Endothelial cell of umbilical vein (primary cell): ENCODE measurements at regions not wholly inside any gene's neighbourhood (a gene's known extent, or its start where the extent isn't known, plus 50 kb on each side); places are given as distances from the start of the nearest gene placed in this dataset.

Source experiments
- BruUV-seq: library from RNA; stranded (reverse); fragments of 400-500 nt; replicated peaks from 2 replicates; lab custom pipeline; 2021; lab: Mats Ljungman, UMichigan
- CTCF ChIA-PET: fragments of 300-600, 350-600 bp; sonication (Branson Sonifier 250); formaldehyde crosslinking; loops from one replicate; lab custom pipeline; 2021; ENCODE audit warnings: antibody characterized with exemption, inconsistent platforms; lab: Charles Lee
- POLR2A ChIA-PET: fragments of 300-600, 350-600 bp; sonication (Branson Sonifier 250); formaldehyde crosslinking; loops from one replicate; lab custom pipeline; 2021; ENCODE audit warnings: antibody characterized with exemption, inconsistent platforms; lab: Charles Lee
- DNase-seq: peaks from one replicate; pipeline ENCODE4 v3.0.0-alpha.2; 2011; ENCODE audit warnings: low read depth, low spot score
- FAIRE-seq: peaks from 2 replicates; lab custom pipeline; 2011; peaks lifted over from hg19 to GRCh38; lab: Jason Lieb, UNC
- H2AFZ ChIP-seq: 2 replicates; pipeline ENCODE4 v1.6.0; 2012; ENCODE audit warnings: low read depth, low read length, control low read depth, inconsistent platforms
- H3K27ac ChIP-seq: 2 replicates; pipeline ENCODE4 v1.5.1; 2011; ENCODE audit warnings: low read depth, mild to moderate bottlenecking, control low read depth, low read length, moderate library complexity; ENCODE audit not compliant: insufficient read depth
- H3K27me3 ChIP-seq, 2 experiments: 2 replicates each; pipeline versions ENCODE4 v1.6.0 to v1.6.1; 2011; ENCODE audit warnings: low read length in 2 of 2, mixed read lengths in 1 of 2; ENCODE audit not compliant: control insufficient read depth in 2 of 2, insufficient read depth in 2 of 2
- H3K36me3 ChIP-seq, 2 experiments: 2 replicates in 1 of 2; 3 replicates in 1 of 2; pipeline ENCODE4 v1.5.1; 2011; ENCODE audit warnings: low read length in 2 of 2, mild to moderate bottlenecking in 1 of 2, moderate library complexity in 1 of 2; ENCODE audit not compliant: control insufficient read depth in 2 of 2, insufficient read depth in 2 of 2; ENCODE audit errors: extremely low read depth in 1 of 2
- H3K4me1 ChIP-seq: 3 replicates; pipeline ENCODE4 v1.5.1; 2011; ENCODE audit warnings: mild to moderate bottlenecking, low read length; ENCODE audit not compliant: control insufficient read depth, insufficient read depth; ENCODE audit errors: extremely low read depth
- H3K4me2 ChIP-seq: 2 replicates; pipeline ENCODE4 v1.6.1; 2011; ENCODE audit warnings: low read length, control low read depth, mixed read lengths; ENCODE audit not compliant: insufficient read depth
- H3K4me3 ChIP-seq, 3 experiments: fragments of 200-600 bp in 1 of 3; sonication (generic), shearing (Covaris generic) in 1 of 3; replicated peaks in 1 of 3; 2 replicates each; pipeline ENCODE4 v1.5.1; 2011 to 2016; ENCODE audit warnings: control low read depth in 3 of 3, low read length in 3 of 3, mild to moderate bottlenecking in 2 of 3, inconsistent platforms in 1 of 3, low read depth in 1 of 3, moderate library complexity in 1 of 3; ENCODE audit not compliant: insufficient read depth in 1 of 3
- H3K79me2 ChIP-seq: 2 replicates; pipeline ENCODE4 v1.6.0; 2012; ENCODE audit warnings: low read length, inconsistent platforms; ENCODE audit not compliant: control insufficient read depth, insufficient read depth
- H3K9ac ChIP-seq: replicated peaks from 2 replicates; pipeline ENCODE3; 2011; ENCODE audit warnings: low read length, control low read depth; ENCODE audit not compliant: insufficient read depth; ENCODE audit errors: extremely low read depth
- H3K9me1 ChIP-seq: replicated peaks from 3 replicates; pipeline ENCODE4 v1.6.0; 2011; ENCODE audit warnings: mild to moderate bottlenecking, low read length; ENCODE audit not compliant: control insufficient read depth, insufficient read depth; ENCODE audit errors: extremely low read depth
- H3K9me3 ChIP-seq: replicated peaks from 2 replicates; pipeline ENCODE4 v1.5.1; 2012; ENCODE audit warnings: low read length, inconsistent platforms; ENCODE audit not compliant: control insufficient read depth, insufficient read depth
- H4K20me1 ChIP-seq: replicated peaks from 2 replicates; pipeline ENCODE3; 2011; ENCODE audit warnings: mild to moderate bottlenecking, low read length; ENCODE audit not compliant: control insufficient read depth, insufficient read depth; ENCODE audit errors: extremely low read depth
- CTCF ChIP-seq, 2 donors: IDR thresholded peaks; 1 replicate in 1 of 2; 2 replicates in 1 of 2; pipeline ENCODE4 v1.5.1; 2011; ENCODE audit warnings: low read length in 2 of 2, mild to moderate bottlenecking in 2 of 2, moderate library complexity in 2 of 2, control low read depth in 1 of 2, inconsistent platforms in 1 of 2, low read depth in 1 of 2; ENCODE audit not compliant: insufficient read depth in 1 of 2; ENCODE audit errors: extremely low read depth in 1 of 2
- EZH2 ChIP-seq: IDR thresholded peaks from 2 replicates; pipeline ENCODE4 v1.6.1; 2012; ENCODE audit warnings: borderline replicate concordance, low read depth, mild to moderate bottlenecking, moderate library complexity, low read length, inconsistent platforms; ENCODE audit not compliant: severe bottlenecking
- FOS ChIP-seq: IDR thresholded peaks from 2 replicates; pipeline ENCODE4 v1.6.1; 2011; ENCODE audit warnings: mild to moderate bottlenecking, low read length, moderate library complexity, borderline replicate concordance; ENCODE audit not compliant: insufficient read depth
- GATA2 ChIP-seq: IDR thresholded peaks from 2 replicates; pipeline ENCODE4 v1.7.0; 2011; ENCODE audit warnings: low read depth, mild to moderate bottlenecking, moderate library complexity, mixed read lengths, low read length; ENCODE audit not compliant: insufficient read length, insufficient read depth
- JUN ChIP-seq: IDR thresholded peaks from 2 replicates; pipeline ENCODE4 v1.6.1; 2011; ENCODE audit warnings: borderline replicate concordance, low read depth; ENCODE audit not compliant: insufficient read length, insufficient read depth
- MYC ChIP-seq: IDR thresholded peaks from one replicate; pipeline ENCODE4 v1.6.1; 2011; ENCODE audit warnings: mild to moderate bottlenecking, low read depth, low read length
- POLR2A ChIP-seq: IDR thresholded peaks from 2 replicates; pipeline ENCODE4 v1.6.1; 2012; ENCODE audit warnings: low read depth, mild to moderate bottlenecking, control low read depth, low read length
- POLR2AphosphoS5 ChIP-seq: IDR thresholded peaks from 2 replicates; pipeline ENCODE4 v1.6.1; 2012; ENCODE audit warnings: low read depth, mild to moderate bottlenecking, control low read depth, low read length, moderate library complexity; ENCODE audit not compliant: insufficient read depth
- dilution Hi-C: fragments of 300-500 bp; cut with MboI; formaldehyde crosslinking; loops from one replicate; pipeline ENCODE4 v1.15.0; 2019; ENCODE audit warnings: low sequenced_read_pairs; ENCODE audit not compliant: extremely low pct_ligation_motif_present
- intact Hi-C: fragments of 100-400 bp; cut with micrococcal nuclease; formaldehyde crosslinking; loops from one replicate; pipeline ENCODE4 v1.10.0; 2022
- TF ChIP-seq, protein P1 (sequence below): IDR thresholded peaks from 2 replicates; pipeline ENCODE4 v1.6.1; 2011; ENCODE audit not compliant: insufficient read depth, insufficient read length

DNA sequence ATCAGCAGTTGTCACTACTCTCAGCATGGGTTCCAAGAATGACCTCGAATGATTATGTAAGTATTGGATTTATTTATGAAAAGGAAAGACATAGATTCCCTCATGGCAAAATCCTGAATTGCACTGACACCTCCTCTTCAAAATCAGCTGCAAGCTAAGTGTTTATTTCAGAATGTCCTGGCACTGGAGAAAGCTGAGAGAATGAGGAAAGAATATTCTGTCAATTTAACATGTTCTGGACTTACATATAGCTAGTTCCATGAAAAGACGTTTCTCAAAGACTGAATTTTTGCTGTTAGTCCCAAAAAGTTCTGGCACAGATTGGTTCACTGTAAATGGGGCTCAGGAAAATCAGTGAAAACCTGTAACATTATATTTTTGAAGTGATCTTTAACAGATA, 120.3 kb downstream of the NREP start:
- ChIA-PET POLR2A (no interaction called here), CTCF (interaction anchor here (1.2 to 1.5 kb wide), 2 partner anchors 17 to 86 kb away, joined by 3 read pairs; no protein-coding TSS in a partner anchor)
- H3K9me3 ChIP-seq = no peaks in the 10 kb centered on the region
- no peak overlapping the region for H3K9ac ChIP-seq
- no peak overlapping the region for H3K27ac ChIP-seq
- no peaks in the 10 kb centered on the region for H3K4me1 ChIP-seq
- no peaks in the 10 kb centered on the region for H3K27me3 ChIP-seq
- H3K4me3 ChIP-seq = no peak overlapping the region
- no peaks in the 10 kb centered on the region for H3K79me2 ChIP-seq
- intact Hi-C loops (no loop called here), dilution Hi-C loops (no loop called here)
- TF ChIP-seq EZH2 (no peak), FOS (no peak), GATA2 (no peak)
- TF ChIP-seq, protein P1, sequence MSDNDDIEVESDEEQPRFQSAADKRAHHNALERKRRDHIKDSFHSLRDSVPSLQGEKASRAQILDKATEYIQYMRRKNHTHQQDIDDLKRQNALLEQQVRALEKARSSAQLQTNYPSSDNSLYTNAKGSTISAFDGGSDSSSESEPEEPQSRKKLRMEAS = no peak
- no peak for FAIRE-seq
- no peaks in the 10 kb centered on the region for H3K9me1 ChIP-seq
- DNase-seq = no peak
- BruUV-seq = no TSS peak
- H3K36me3 ChIP-seq = no peaks in the 10 kb centered on the region
- H3K4me2 ChIP-seq = no peak overlapping the region
- no peak overlapping the region for H2AFZ ChIP-seq
- no peaks in the 10 kb centered on the region for H4K20me1 ChIP-seq

GRCh38 chr5:111635916-111636570, 121.0 kb downstream of the NREP start:
- TF ChIP-seq JUN (no peak), EZH2 (no peak), POLR2AphosphoS5 (no peak), CTCF (IDR thresholded peaks at IDR 0.05; ENCODE audit: extremely low read depth in 1 of 2, insufficient read depth in 1 of 2, low read depth in 1 of 2, low read length in 2 of 2) (no peak), POLR2A (no peak), GATA2 (no peak), FOS (no peak), MYC (no peak)
- TF ChIP-seq, protein P1 = no peak
- POLR2A ChIA-PET = no interaction called here
- CTCF ChIA-PET = interaction anchor here (1.5 kb wide), 1 partner anchor 17 kb away, joined by 3 read pairs; no protein-coding TSS in a partner anchor
- no peaks in the 10 kb centered on the region for H3K4me1 ChIP-seq
- DNase-seq = no peak
- BruUV-seq = no TSS peak
- no peak overlapping the region for H3K9ac ChIP-seq
- H3K27me3 ChIP-seq = no peaks in the 10 kb centered on the region
- FAIRE-seq = no peak
- no peak overlapping the region for H3K4me2 ChIP-seq
- H3K79me2 ChIP-seq = no peaks in the 10 kb centered on the region
- no peak overlapping the region for H3K4me3 ChIP-seq
- no peak overlapping the region for H2AFZ ChIP-seq
- H3K36me3 ChIP-seq = no peaks in the 10 kb centered on the region
- no peaks in the 10 kb centered on the region for H3K9me3 ChIP-seq
- H3K9me1 ChIP-seq = no peaks in the 10 kb centered on the region
- no peaks in the 10 kb centered on the region for H4K20me1 ChIP-seq
- dilution Hi-C loops = no loop called here
- H3K27ac ChIP-seq = no peak overlapping the region
- intact Hi-C loops = no loop called here
